ENCODE measurements at regions not wholly inside any gene's neighbourhood (a gene's known extent, or its start where the extent isn't known, plus 50 kb on each side); places are given as distances from the start of the nearest gene placed in this dataset.

DNA sequence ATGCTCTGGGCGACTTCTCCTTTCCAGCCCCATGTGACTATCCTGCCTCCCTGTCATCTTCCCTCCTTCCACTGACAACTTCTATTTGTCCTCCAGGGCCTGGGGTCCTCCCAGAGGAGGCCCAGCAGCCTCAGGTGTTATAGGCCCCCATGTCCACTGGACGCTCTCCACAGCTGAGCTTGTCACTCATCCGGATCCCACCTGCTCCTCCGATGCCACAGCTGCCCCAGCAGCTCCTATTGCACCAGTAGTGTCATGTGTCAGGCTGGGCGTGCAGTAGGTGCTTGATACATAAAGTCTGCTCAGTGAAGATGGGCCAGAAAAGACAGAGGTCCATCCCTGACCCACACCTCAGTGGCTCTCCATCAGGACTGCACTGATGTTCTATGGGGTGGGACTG lies 305.7 kb upstream of the MYT1L start:
- Mint-ChIP-seq H3K4me1 (ENCODE audit: low read depth) (no peaks in the 10 kb centered on the region), H3K9me3 (ENCODE audit: low read depth) (no peaks in the 10 kb centered on the region), H3K27ac (ENCODE audit: unreplicated experiment) (no peak overlapping the region), H3K4me3 (ENCODE audit: unreplicated experiment) (no peak overlapping the region), H3K27me3 (ENCODE audit: low read depth) (peaks cover 14% of the 10 kb centered on the region), H3K36me3 (ENCODE audit: low read depth) (no peaks in the 10 kb centered on the region)
- DNase-seq (ENCODE audit: low spot score), result no peak
- TF ChIP-seq, protein P1, sequence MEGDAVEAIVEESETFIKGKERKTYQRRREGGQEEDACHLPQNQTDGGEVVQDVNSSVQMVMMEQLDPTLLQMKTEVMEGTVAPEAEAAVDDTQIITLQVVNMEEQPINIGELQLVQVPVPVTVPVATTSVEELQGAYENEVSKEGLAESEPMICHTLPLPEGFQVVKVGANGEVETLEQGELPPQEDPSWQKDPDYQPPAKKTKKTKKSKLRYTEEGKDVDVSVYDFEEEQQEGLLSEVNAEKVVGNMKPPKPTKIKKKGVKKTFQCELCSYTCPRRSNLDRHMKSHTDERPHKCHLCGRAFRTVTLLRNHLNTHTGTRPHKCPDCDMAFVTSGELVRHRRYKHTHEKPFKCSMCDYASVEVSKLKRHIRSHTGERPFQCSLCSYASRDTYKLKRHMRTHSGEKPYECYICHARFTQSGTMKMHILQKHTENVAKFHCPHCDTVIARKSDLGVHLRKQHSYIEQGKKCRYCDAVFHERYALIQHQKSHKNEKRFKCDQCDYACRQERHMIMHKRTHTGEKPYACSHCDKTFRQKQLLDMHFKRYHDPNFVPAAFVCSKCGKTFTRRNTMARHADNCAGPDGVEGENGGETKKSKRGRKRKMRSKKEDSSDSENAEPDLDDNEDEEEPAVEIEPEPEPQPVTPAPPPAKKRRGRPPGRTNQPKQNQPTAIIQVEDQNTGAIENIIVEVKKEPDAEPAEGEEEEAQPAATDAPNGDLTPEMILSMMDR (IDR thresholded peaks at IDR 0.05), result no peak

DNA sequence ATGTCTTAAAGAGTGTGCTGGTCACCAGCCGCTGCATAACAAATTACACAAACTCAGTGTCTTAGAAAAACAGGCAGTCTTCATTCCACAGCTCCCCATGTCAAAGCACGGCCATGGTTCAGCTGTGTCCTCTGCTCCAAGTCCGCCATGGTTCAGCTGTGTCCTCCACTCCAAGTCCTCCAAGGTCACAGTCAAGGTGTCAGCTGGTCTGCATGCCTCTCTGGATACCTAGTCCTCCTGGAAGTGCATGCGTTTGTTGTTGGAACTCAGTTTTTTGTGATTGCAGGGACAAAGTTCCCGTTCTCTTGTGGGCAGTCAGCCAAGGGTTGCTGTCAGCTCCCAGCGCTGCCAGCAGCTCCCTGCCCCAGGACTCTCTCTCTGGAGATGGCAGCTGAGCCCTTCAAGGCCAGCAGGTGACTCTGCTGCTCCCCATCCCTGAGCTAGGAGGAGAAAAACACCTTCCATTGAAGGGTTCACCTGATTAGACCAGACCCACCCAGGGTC lies 304.0 kb upstream of the MYT1L start:
- Mint-ChIP-seq H3K4me3 (ENCODE audit: unreplicated experiment) (no peak overlapping the region), H3K27ac (ENCODE audit: unreplicated experiment) (no peak overlapping the region), H3K36me3 (ENCODE audit: low read depth) (no peaks in the 10 kb centered on the region), H3K27me3 (ENCODE audit: low read depth) (peaks cover 6% of the 10 kb centered on the region), H3K4me1 (ENCODE audit: low read depth) (no peaks in the 10 kb centered on the region), H3K9me3 (ENCODE audit: low read depth) (no peaks in the 10 kb centered on the region)
- TF ChIP-seq, protein P1 (IDR thresholded peaks at IDR 0.05), result no peak
- no peak for DNase-seq (ENCODE audit: low spot score)

DNA sequence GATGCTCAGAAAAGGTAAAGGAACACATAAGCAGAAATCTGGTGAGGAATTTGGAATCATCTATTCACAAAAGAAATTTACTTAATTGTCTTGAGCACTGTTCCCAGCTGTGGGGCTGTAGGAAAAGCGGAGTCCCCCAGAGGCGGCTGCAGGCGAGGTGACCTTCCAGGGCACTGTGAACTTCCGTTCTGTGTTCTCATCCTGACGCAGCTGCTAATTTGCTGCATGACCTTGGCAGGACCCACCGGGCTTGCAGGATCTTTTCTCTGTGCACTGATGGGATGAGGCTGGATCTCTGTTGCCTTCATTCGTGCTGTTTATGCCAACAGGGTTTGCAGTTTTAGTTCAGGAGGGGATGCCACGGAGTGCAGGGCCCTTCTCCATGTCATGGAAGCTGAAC lies 301.9 kb upstream of the MYT1L start:
- H3K4me1 Mint-ChIP-seq (ENCODE audit: low read depth), result no peaks in the 10 kb centered on the region
- no peak overlapping the region for H3K27ac Mint-ChIP-seq (ENCODE audit: unreplicated experiment)
- H3K27me3 Mint-ChIP-seq (ENCODE audit: low read depth), result peaks cover 5% of the 10 kb centered on the region
- TF ChIP-seq, protein P1 (IDR thresholded peaks at IDR 0.05), result no peak
- H3K36me3 Mint-ChIP-seq (ENCODE audit: low read depth), result no peaks in the 10 kb centered on the region
- no peak for DNase-seq (ENCODE audit: low spot score)
- no peaks in the 10 kb centered on the region for H3K9me3 Mint-ChIP-seq (ENCODE audit: low read depth)
- H3K4me3 Mint-ChIP-seq (ENCODE audit: unreplicated experiment), result no peak overlapping the region

DNA sequence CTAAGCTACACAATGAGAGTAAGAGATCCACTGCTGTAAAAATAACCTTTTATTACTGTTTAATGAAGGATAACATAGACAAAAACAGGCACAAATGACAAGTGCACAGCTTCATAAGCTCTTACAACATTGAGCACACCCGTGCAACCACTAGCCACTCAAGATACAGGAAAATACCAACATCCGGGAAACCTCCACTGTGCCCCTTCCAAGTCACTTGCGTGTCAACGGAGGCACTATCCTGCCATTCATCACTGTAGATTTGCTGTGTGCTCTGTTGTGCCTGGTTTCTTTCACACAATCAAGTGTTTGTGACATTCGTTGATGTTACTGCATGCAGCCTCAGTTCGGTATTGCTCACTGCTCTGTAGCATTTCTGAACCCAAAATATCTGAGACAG lies 292.9 kb upstream of the MYT1L start:
- H3K27me3 Mint-ChIP-seq (ENCODE audit: low read depth), result peaks cover 8% of the 10 kb centered on the region
- no peaks in the 10 kb centered on the region for H3K36me3 Mint-ChIP-seq (ENCODE audit: low read depth)
- H3K4me1 Mint-ChIP-seq (ENCODE audit: low read depth), result no peaks in the 10 kb centered on the region
- DNase-seq (ENCODE audit: low spot score), result no peak
- no peak overlapping the region for H3K27ac Mint-ChIP-seq (ENCODE audit: unreplicated experiment)
- TF ChIP-seq, protein P1 (IDR thresholded peaks at IDR 0.05), result no peak
- peaks cover 3% of the 10 kb centered on the region for H3K9me3 Mint-ChIP-seq (ENCODE audit: low read depth)
- H3K4me3 Mint-ChIP-seq (ENCODE audit: unreplicated experiment), result no peak overlapping the region

DNA sequence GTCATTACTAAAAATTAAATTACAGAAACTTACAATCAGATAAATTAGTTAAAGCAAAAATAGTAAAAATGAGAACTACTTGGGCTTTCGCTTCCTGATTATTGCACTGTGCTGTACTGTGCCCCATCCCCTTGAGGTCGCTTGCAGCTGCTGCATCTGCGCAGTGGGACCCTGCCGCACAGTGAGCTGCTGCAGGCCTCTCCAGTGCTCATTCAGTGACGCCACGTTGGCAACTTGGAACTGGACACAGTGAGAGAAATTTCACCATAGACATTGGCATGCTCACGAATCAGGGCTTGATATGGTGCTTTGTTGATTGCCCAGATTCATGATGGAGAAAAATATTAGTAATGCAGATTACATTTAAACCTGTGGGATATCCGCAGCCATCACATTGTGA lies 290.8 kb upstream of the MYT1L start:
- H3K27ac Mint-ChIP-seq (ENCODE audit: unreplicated experiment), result no peak overlapping the region
- no peaks in the 10 kb centered on the region for H3K36me3 Mint-ChIP-seq (ENCODE audit: low read depth)
- H3K4me3 Mint-ChIP-seq (ENCODE audit: unreplicated experiment), result no peak overlapping the region

More for the DNA sequence above, 290.8 kb upstream of the MYT1L start:
- Mint-ChIP-seq H3K4me1 (ENCODE audit: low read depth) (no peaks in the 10 kb centered on the region), H3K9me3 (ENCODE audit: low read depth) (peaks cover 3% of the 10 kb centered on the region), H3K27me3 (ENCODE audit: low read depth) (peaks cover 14% of the 10 kb centered on the region)
- TF ChIP-seq, protein P1 (IDR thresholded peaks at IDR 0.05), result no peak
- DNase-seq (ENCODE audit: low spot score), result no peak

All from chondrocyte (in vitro differentiated cells).